MM.1S (cell line): ENCODE measurements at regions not wholly inside any gene's neighbourhood (a gene's known extent, or its start where the extent isn't known, plus 50 kb on each side); places are given as distances from the start of the nearest gene placed in this dataset.

Source experiments
- DNase-seq: peaks from one replicate; pipeline ENCODE4 v3.0.0-alpha.2; 2015
- H2AFZ ChIP-seq: fragments of 300-600 bp; sonication (generic); 2 replicates; pipeline ENCODE4 v1.6.0; 2016; ENCODE audit warnings: antibody characterized with exemption, low read length
- H3F3A ChIP-seq: fragments of 300-600 bp; sonication (generic); 2 replicates; pipeline ENCODE4 v1.6.1; 2016; ENCODE audit warnings: mild to moderate bottlenecking, antibody characterized with exemption, low read length, moderate library complexity, mixed read lengths; ENCODE audit not compliant: insufficient read depth
- H3K27ac ChIP-seq: fragments of 300-600 bp; sonication (generic); 2 replicates; pipeline ENCODE4 v1.5.1; 2016; ENCODE audit warnings: mild to moderate bottlenecking, low read length
- H3K27me3 ChIP-seq: fragments of 300-600 bp; sonication (generic); replicated peaks from 2 replicates; pipeline ENCODE4 v1.6.0; 2016; ENCODE audit warnings: low read length; ENCODE audit not compliant: insufficient read depth
- H3K36me3 ChIP-seq: fragments of 300-600 bp; sonication (generic); replicated peaks from 2 replicates; pipeline ENCODE4 v1.6.1; 2016; ENCODE audit warnings: mild to moderate bottlenecking, low read length, mixed read lengths; ENCODE audit not compliant: insufficient read depth
- H3K4me1 ChIP-seq: fragments of 300-600 bp; sonication (generic); 2 replicates; pipeline ENCODE4 v1.6.1; 2016; ENCODE audit warnings: low read length, mixed read lengths
- H3K4me2 ChIP-seq: fragments of 300-600 bp; sonication (generic); 2 replicates; pipeline ENCODE4 v1.6.0; 2016; ENCODE audit warnings: low read depth, low read length
- H3K4me3 ChIP-seq: fragments of 300-600 bp; sonication (generic); 2 replicates; pipeline ENCODE4 v1.5.1; 2016; ENCODE audit warnings: low read length, mixed read lengths
- H3K79me2 ChIP-seq: fragments of 300-600 bp; sonication (generic); 2 replicates; pipeline ENCODE4 v1.6.1; 2016; ENCODE audit warnings: mixed run types, low read length, mixed read lengths
- H3K9ac ChIP-seq: fragments of 300-600 bp; sonication (generic); 2 replicates; pipeline ENCODE4 v1.6.1; 2016; ENCODE audit warnings: low read length, mixed read lengths
- H3K9me2 ChIP-seq: fragments of 300-600 bp; sonication (generic); replicated peaks from 2 replicates; pipeline ENCODE4 v1.6.1; 2016; ENCODE audit warnings: mild to moderate bottlenecking, low read length, mixed read lengths; ENCODE audit not compliant: insufficient read depth
- H3K9me3 ChIP-seq: fragments of 300-600 bp; sonication (generic); replicated peaks from 2 replicates; pipeline ENCODE4 v1.6.1; 2016; ENCODE audit warnings: mild to moderate bottlenecking, low read length, mixed read lengths; ENCODE audit not compliant: insufficient read depth
- H4K20me1 ChIP-seq: fragments of 300-600 bp; sonication (generic); 2 replicates; pipeline ENCODE4 v1.6.1; 2016; ENCODE audit warnings: mild to moderate bottlenecking, low read length, moderate library complexity, mixed read lengths; ENCODE audit not compliant: insufficient read depth
- EZH2 ChIP-seq: fragments of 300-600 bp; sonication (generic); optimal IDR thresholded peaks from 2 replicates; pipeline ENCODE3; 2017; ENCODE audit warnings: low read depth, mild to moderate bottlenecking, antibody characterized with exemption, low read length, mixed read lengths
- EZH2phosphoT487 ChIP-seq: fragments of 300-600 bp; sonication (generic); IDR thresholded peaks from 2 replicates; pipeline ENCODE4 v1.6.1; 2018; ENCODE audit warnings: antibody characterized with exemption, low read length
- TF ChIP-seq, protein P1 (sequence below): fragments of 300-600 bp; sonication (generic); IDR thresholded peaks from 2 replicates; pipeline ENCODE4 v1.5.1; 2016; ENCODE audit warnings: antibody characterized with exemption, low read length, mixed read lengths

DNA sequence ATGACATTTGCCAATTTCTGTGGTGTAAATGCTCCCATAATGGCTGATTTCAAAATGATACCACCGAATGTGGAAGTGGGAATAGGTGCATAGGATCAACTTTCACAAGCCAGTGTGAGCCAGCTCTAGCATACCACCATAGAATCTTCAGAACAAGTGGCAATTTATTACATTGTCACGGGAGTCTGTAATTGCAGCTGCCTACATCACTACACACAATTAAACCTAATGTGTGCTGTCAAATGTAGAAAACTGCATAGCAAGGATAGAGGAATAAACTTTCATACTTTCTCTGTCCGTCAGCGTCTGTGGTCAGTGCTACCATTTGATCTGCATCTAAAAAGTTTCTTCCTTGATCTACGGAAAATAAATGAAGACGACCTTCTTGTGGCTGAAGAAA lies 417.8 kb upstream of the TOM1L1 start:
- no peaks in the 10 kb centered on the region for H3K9me2 ChIP-seq
- no peaks in the 10 kb centered on the region for H3K4me1 ChIP-seq
- H3K4me2 ChIP-seq: no peak overlapping the region
- no peak for DNase-seq
- H3K9me3 ChIP-seq: no peaks in the 10 kb centered on the region
- no peak overlapping the region for H3K27ac ChIP-seq
- no peaks in the 10 kb centered on the region for H3K27me3 ChIP-seq
- H3K36me3 ChIP-seq: no peaks in the 10 kb centered on the region
- TF ChIP-seq, protein P1, sequence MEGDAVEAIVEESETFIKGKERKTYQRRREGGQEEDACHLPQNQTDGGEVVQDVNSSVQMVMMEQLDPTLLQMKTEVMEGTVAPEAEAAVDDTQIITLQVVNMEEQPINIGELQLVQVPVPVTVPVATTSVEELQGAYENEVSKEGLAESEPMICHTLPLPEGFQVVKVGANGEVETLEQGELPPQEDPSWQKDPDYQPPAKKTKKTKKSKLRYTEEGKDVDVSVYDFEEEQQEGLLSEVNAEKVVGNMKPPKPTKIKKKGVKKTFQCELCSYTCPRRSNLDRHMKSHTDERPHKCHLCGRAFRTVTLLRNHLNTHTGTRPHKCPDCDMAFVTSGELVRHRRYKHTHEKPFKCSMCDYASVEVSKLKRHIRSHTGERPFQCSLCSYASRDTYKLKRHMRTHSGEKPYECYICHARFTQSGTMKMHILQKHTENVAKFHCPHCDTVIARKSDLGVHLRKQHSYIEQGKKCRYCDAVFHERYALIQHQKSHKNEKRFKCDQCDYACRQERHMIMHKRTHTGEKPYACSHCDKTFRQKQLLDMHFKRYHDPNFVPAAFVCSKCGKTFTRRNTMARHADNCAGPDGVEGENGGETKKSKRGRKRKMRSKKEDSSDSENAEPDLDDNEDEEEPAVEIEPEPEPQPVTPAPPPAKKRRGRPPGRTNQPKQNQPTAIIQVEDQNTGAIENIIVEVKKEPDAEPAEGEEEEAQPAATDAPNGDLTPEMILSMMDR: no peak
- TF ChIP-seq EZH2phosphoT487: no peak
- TF ChIP-seq EZH2: no peak
- H3K79me2 ChIP-seq: no peaks in the 10 kb centered on the region
- no peaks in the 10 kb centered on the region for H3F3A ChIP-seq
- H3K4me3 ChIP-seq: no peak overlapping the region
- no peak overlapping the region for H2AFZ ChIP-seq
- H3K9ac ChIP-seq: no peak overlapping the region
- no peaks in the 10 kb centered on the region for H4K20me1 ChIP-seq

DNA sequence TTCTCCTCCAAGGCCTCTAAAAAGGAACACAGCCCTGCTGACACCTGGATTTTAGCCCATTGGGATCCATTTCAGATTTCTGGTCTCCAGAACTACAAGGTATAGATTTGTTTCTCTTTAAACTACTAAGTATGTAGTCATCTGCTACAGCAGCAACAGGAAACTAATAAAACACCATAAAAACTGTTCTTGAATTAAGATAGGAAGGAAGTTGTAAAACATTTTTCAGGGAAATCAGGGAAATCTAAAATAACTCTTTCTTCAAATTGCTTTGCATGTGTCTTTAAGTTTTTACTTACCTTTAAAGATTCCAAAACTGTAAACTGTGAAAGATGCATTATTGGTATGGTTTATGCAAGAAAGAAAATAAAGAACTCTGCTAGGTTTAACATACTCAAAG lies 407.0 kb upstream of the TOM1L1 start:
- Histone ChIP-seq H3K79me2 (no peaks in the 10 kb centered on the region), H2AFZ (no peak overlapping the region), H3K9ac (no peak overlapping the region), H3K36me3 (no peaks in the 10 kb centered on the region), H3K9me3 (no peaks in the 10 kb centered on the region), H3K4me1 (peaks cover 6% of the 10 kb centered on the region; the same call in 1 of the 2 replicates), H3K27me3 (no peaks in the 10 kb centered on the region), H3K4me2 (no peak overlapping the region), H3F3A (no peaks in the 10 kb centered on the region), H3K9me2 (no peaks in the 10 kb centered on the region), H4K20me1 (no peaks in the 10 kb centered on the region), H3K27ac (no peak overlapping the region), H3K4me3 (no peak overlapping the region)
- DNase-seq: no peak
- TF ChIP-seq, protein P1: no peak
- no peak for TF ChIP-seq EZH2
- no peak for TF ChIP-seq EZH2phosphoT487

DNA sequence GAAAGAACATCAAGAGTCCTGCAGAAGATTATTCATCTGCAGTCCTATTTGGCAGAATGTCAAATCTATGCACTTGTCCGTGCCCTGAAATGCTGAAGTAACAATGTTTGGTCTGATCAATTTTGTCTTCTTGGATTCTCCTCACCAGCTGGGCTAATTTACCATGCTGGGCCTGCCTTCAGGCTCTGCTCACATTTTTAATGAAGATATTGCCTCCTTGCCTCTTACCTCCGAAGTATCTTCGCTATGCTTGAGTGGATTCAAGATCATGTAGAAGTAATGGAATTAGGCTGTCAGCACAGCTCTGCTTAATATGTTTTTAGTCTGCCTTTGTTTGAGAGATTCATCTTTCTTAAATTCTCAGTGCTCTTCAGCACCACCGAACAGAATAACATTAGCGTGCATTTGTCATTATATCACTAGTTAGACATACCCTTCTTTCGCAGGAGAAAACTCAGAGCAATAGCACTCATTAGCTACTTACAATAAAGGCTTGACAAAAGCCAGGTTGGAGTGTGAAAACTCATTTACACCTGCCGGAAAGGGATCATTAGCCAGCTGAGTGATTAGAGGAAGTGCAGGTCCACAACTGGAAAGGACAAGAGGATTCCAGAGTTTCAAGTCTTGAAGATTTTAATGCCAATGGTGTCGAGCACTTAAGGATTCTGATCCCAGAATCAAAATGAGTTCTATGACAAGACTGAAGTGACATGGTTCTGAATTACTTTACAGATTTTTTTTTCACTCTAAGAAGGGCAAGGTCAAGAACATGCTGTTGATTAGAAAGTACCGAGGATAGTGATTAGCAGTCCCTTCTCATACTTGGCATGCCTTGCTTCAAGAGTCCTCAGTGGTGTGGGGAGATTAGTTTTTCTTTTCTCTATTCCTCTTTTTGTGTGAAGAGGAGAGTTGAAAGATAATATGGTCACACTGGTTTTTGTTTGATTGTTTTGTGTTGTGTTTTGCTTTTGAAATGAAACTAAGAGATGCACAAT lies 405.6 kb upstream of the TOM1L1 start:
- H4K20me1 ChIP-seq: no peaks in the 10 kb centered on the region
- H3K27me3 ChIP-seq: no peaks in the 10 kb centered on the region
- TF ChIP-seq, protein P1: no peak
- TF ChIP-seq EZH2phosphoT487: no peak
- TF ChIP-seq EZH2: no peak
- DNase-seq: no peak
- H3K9ac ChIP-seq: no peak overlapping the region
- H3K36me3 ChIP-seq: no peaks in the 10 kb centered on the region
- H3K9me3 ChIP-seq: no peaks in the 10 kb centered on the region
- peak overlapping the region; percentile 57 for H2AFZ ChIP-seq
- no peaks in the 10 kb centered on the region for H3K79me2 ChIP-seq
- no peak overlapping the region for H3K4me3 ChIP-seq
- H3K9me2 ChIP-seq: no peaks in the 10 kb centered on the region
- peaks cover 6% of the 10 kb centered on the region; the same call in 1 of the 2 replicates for H3K4me1 ChIP-seq
- H3F3A ChIP-seq: no peaks in the 10 kb centered on the region
- peak overlapping the region; percentile 79; the same call in 1 of the 2 replicates for H3K4me2 ChIP-seq
- H3K27ac ChIP-seq: peak overlapping the region; percentile 4; the same call in 1 of the 2 replicates
